MM.1S (cell line): ENCODE measurements at regions not wholly inside any gene's neighbourhood (a gene's known extent, or its start where the extent isn't known, plus 50 kb on each side); places are given as distances from the start of the nearest gene placed in this dataset.

Source experiments
- DNase-seq: peaks from one replicate; pipeline ENCODE4 v3.0.0-alpha.2; 2015
- H2AFZ ChIP-seq: fragments of 300-600 bp; sonication (generic); 2 replicates; pipeline ENCODE4 v1.6.0; 2016; ENCODE audit warnings: antibody characterized with exemption, low read length
- H3F3A ChIP-seq: fragments of 300-600 bp; sonication (generic); 2 replicates; pipeline ENCODE4 v1.6.1; 2016; ENCODE audit warnings: mild to moderate bottlenecking, antibody characterized with exemption, low read length, moderate library complexity, mixed read lengths; ENCODE audit not compliant: insufficient read depth
- H3K27ac ChIP-seq: fragments of 300-600 bp; sonication (generic); 2 replicates; pipeline ENCODE4 v1.5.1; 2016; ENCODE audit warnings: mild to moderate bottlenecking, low read length
- H3K27me3 ChIP-seq: fragments of 300-600 bp; sonication (generic); replicated peaks from 2 replicates; pipeline ENCODE4 v1.6.0; 2016; ENCODE audit warnings: low read length; ENCODE audit not compliant: insufficient read depth
- H3K36me3 ChIP-seq: fragments of 300-600 bp; sonication (generic); replicated peaks from 2 replicates; pipeline ENCODE4 v1.6.1; 2016; ENCODE audit warnings: mild to moderate bottlenecking, low read length, mixed read lengths; ENCODE audit not compliant: insufficient read depth
- H3K4me1 ChIP-seq: fragments of 300-600 bp; sonication (generic); 2 replicates; pipeline ENCODE4 v1.6.1; 2016; ENCODE audit warnings: low read length, mixed read lengths
- H3K4me2 ChIP-seq: fragments of 300-600 bp; sonication (generic); 2 replicates; pipeline ENCODE4 v1.6.0; 2016; ENCODE audit warnings: low read depth, low read length
- H3K4me3 ChIP-seq: fragments of 300-600 bp; sonication (generic); 2 replicates; pipeline ENCODE4 v1.5.1; 2016; ENCODE audit warnings: low read length, mixed read lengths
- H3K79me2 ChIP-seq: fragments of 300-600 bp; sonication (generic); 2 replicates; pipeline ENCODE4 v1.6.1; 2016; ENCODE audit warnings: mixed run types, low read length, mixed read lengths
- H3K9ac ChIP-seq: fragments of 300-600 bp; sonication (generic); 2 replicates; pipeline ENCODE4 v1.6.1; 2016; ENCODE audit warnings: low read length, mixed read lengths
- H3K9me2 ChIP-seq: fragments of 300-600 bp; sonication (generic); replicated peaks from 2 replicates; pipeline ENCODE4 v1.6.1; 2016; ENCODE audit warnings: mild to moderate bottlenecking, low read length, mixed read lengths; ENCODE audit not compliant: insufficient read depth
- H3K9me3 ChIP-seq: fragments of 300-600 bp; sonication (generic); replicated peaks from 2 replicates; pipeline ENCODE4 v1.6.1; 2016; ENCODE audit warnings: mild to moderate bottlenecking, low read length, mixed read lengths; ENCODE audit not compliant: insufficient read depth
- H4K20me1 ChIP-seq: fragments of 300-600 bp; sonication (generic); 2 replicates; pipeline ENCODE4 v1.6.1; 2016; ENCODE audit warnings: mild to moderate bottlenecking, low read length, moderate library complexity, mixed read lengths; ENCODE audit not compliant: insufficient read depth
- EZH2 ChIP-seq: fragments of 300-600 bp; sonication (generic); optimal IDR thresholded peaks from 2 replicates; pipeline ENCODE3; 2017; ENCODE audit warnings: low read depth, mild to moderate bottlenecking, antibody characterized with exemption, low read length, mixed read lengths
- EZH2phosphoT487 ChIP-seq: fragments of 300-600 bp; sonication (generic); IDR thresholded peaks from 2 replicates; pipeline ENCODE4 v1.6.1; 2018; ENCODE audit warnings: antibody characterized with exemption, low read length
- TF ChIP-seq, protein P1 (sequence below): fragments of 300-600 bp; sonication (generic); IDR thresholded peaks from 2 replicates; pipeline ENCODE4 v1.5.1; 2016; ENCODE audit warnings: antibody characterized with exemption, low read length, mixed read lengths

DNA sequence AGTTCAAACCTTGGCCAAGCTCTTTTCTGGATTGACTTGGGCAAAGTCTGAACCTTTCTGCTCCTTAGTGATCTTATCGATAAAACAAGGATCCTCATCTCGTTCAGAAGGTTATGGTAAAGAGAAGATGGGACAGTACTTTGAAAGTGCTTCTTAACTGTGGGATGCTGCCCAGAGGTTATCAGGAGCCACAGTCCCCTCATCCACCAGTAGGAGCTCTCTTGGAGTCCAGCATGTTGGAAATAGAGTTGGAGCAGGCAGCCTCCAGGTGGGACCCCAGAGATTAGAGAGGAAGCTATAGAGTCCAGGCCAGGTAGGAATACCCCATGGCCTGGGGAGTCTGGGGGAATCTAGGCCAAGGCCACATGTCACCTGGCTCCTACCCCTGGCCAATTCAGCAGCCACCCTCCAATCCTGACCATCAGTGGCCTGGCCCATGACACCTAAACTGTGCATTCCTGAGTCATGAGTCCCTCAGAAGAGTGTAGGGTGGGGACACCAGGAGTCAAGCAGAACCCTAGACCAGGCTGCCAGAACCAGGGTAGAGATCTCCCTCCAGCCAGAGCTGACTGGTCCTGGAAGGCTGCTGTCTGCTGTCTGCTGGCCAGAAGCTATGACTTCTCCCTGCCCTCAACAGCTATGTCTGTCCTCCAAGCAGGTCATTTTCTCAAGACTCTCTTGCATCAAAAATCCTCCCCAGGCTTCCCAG lies 144.3 kb downstream of the AIPL1 start:
- no peaks in the 10 kb centered on the region for H3K27me3 ChIP-seq

DNA sequence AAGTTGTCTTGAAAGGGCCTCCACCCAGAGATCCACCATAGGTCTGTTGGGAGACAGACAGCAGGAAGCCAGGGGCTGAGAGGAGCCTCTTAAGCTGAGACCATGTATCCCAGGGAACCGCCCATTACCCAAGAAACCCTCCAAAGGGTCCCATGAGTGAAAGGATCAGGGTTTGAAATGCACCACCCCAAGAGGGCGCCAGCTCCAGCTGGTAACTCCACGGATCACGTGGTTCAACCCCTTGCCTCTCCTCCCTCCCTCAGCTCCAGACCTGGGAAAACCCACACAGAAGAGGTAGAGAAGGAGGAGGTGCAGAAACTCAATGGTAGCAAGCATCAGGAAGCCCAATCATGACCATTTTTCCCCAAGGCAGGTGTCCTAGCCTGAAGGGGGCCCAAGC lies 148.7 kb downstream of the AIPL1 start:
- Histone ChIP-seq H3K4me2 (no peak overlapping the region), H3K27ac (no peak overlapping the region), H4K20me1 (no peaks in the 10 kb centered on the region), H3K9me2 (no peaks in the 10 kb centered on the region), H3K9me3 (no peaks in the 10 kb centered on the region), H3K36me3 (no peaks in the 10 kb centered on the region), H3F3A (no peaks in the 10 kb centered on the region), H2AFZ (no peak overlapping the region), H3K9ac (no peak overlapping the region), H3K79me2 (no peaks in the 10 kb centered on the region), H3K4me3 (no peak overlapping the region), H3K4me1 (no peaks in the 10 kb centered on the region), H3K27me3 (no peaks in the 10 kb centered on the region)
- DNase-seq, result no peak
- TF ChIP-seq, protein P1, sequence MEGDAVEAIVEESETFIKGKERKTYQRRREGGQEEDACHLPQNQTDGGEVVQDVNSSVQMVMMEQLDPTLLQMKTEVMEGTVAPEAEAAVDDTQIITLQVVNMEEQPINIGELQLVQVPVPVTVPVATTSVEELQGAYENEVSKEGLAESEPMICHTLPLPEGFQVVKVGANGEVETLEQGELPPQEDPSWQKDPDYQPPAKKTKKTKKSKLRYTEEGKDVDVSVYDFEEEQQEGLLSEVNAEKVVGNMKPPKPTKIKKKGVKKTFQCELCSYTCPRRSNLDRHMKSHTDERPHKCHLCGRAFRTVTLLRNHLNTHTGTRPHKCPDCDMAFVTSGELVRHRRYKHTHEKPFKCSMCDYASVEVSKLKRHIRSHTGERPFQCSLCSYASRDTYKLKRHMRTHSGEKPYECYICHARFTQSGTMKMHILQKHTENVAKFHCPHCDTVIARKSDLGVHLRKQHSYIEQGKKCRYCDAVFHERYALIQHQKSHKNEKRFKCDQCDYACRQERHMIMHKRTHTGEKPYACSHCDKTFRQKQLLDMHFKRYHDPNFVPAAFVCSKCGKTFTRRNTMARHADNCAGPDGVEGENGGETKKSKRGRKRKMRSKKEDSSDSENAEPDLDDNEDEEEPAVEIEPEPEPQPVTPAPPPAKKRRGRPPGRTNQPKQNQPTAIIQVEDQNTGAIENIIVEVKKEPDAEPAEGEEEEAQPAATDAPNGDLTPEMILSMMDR, result peak; percentile 10; the same call in 1 of the 2 replicates
- no peak for TF ChIP-seq EZH2phosphoT487

More for the DNA sequence above, 144.3 kb downstream of the AIPL1 start:
- Histone ChIP-seq H3K79me2 (no peaks in the 10 kb centered on the region), H3K9me2 (no peaks in the 10 kb centered on the region), H3K4me2 (no peak overlapping the region), H4K20me1 (no peaks in the 10 kb centered on the region), H3F3A (no peaks in the 10 kb centered on the region), H3K9me3 (no peaks in the 10 kb centered on the region), H3K4me3 (no peak overlapping the region), H3K9ac (no peak overlapping the region), H3K27ac (no peak overlapping the region), H3K4me1 (no peaks in the 10 kb centered on the region), H3K36me3 (no peaks in the 10 kb centered on the region), H2AFZ (no peak overlapping the region)
- TF ChIP-seq, protein P1, result no peak
- TF ChIP-seq EZH2phosphoT487 (no peak), EZH2 (no peak)
- DNase-seq, result no peak

- H3K9ac ChIP-seq, result no peak overlapping the region
- H3K9me3 ChIP-seq, result no peaks in the 10 kb centered on the region
- no peaks in the 10 kb centered on the region for H3K79me2 ChIP-seq
- no peaks in the 10 kb centered on the region for H3K9me2 ChIP-seq
- no peak overlapping the region for H3K4me2 ChIP-seq
- H4K20me1 ChIP-seq, result no peaks in the 10 kb centered on the region
- H2AFZ ChIP-seq, result no peak overlapping the region
- no peak overlapping the region for H3K27ac ChIP-seq
- no peak overlapping the region for H3K4me3 ChIP-seq
- TF ChIP-seq EZH2 (no peak), EZH2phosphoT487 (no peak)
- TF ChIP-seq, protein P1, result no peak
- no peaks in the 10 kb centered on the region for H3K4me1 ChIP-seq
- no peaks in the 10 kb centered on the region for H3K36me3 ChIP-seq
- H3K27me3 ChIP-seq, result no peaks in the 10 kb centered on the region
- no peak for DNase-seq
- no peaks in the 10 kb centered on the region for H3F3A ChIP-seq
These were observed 149.4 kb downstream of the AIPL1 start for GRCh38 chr17:6285486-6285885.
